ENCODE measurements at regions not wholly inside any gene's neighbourhood (a gene's known extent, or its start where the extent isn't known, plus 50 kb on each side); places are given as distances from the start of the nearest gene placed in this dataset.

DNA sequence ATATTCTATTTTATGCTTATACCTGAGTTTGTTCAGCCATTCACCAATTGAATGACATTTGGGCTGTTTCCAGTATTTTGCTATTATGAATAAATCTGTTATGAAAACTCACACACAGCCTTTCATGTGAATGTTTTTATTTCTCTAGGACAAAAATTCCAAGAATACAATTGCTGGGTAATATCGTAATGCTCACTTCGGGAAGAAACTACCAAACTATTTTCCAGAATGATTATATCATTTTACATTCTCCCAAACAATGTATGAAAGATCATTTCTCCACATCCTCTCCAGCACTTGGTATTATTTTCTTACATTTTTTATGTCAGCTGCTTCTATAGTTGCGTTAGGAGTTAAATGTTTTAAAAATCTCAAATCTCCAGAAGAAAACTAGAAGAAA, 58.3 kb upstream of the LHFPL2 start:
- WGBS, 2 donors, result 61 to 69% methylated on average over 3 of the region's 3 CpGs
- DNase-seq, result no peak
- H3K27ac ChIP-seq, result no peak overlapping the region
- peaks cover 6% of the 10 kb centered on the region for H3K4me1 ChIP-seq
- H3K9me3 ChIP-seq, result no peaks in the 10 kb centered on the region
- no peak for ATAC-seq
- no peak for TF ChIP-seq POLR2A (IDR thresholded peaks at IDR 0.05)
- TF ChIP-seq, protein P1, sequence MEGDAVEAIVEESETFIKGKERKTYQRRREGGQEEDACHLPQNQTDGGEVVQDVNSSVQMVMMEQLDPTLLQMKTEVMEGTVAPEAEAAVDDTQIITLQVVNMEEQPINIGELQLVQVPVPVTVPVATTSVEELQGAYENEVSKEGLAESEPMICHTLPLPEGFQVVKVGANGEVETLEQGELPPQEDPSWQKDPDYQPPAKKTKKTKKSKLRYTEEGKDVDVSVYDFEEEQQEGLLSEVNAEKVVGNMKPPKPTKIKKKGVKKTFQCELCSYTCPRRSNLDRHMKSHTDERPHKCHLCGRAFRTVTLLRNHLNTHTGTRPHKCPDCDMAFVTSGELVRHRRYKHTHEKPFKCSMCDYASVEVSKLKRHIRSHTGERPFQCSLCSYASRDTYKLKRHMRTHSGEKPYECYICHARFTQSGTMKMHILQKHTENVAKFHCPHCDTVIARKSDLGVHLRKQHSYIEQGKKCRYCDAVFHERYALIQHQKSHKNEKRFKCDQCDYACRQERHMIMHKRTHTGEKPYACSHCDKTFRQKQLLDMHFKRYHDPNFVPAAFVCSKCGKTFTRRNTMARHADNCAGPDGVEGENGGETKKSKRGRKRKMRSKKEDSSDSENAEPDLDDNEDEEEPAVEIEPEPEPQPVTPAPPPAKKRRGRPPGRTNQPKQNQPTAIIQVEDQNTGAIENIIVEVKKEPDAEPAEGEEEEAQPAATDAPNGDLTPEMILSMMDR (IDR thresholded peaks at IDR 0.05), result no peak
- no peak overlapping the region for H3K4me3 ChIP-seq
- no peaks in the 10 kb centered on the region for H3K36me3 ChIP-seq (replicated peaks in 1 of 2; ENCODE audit: insufficient read depth in 1 of 2, low read depth in 2 of 2)
- no peaks in the 10 kb centered on the region for H3K27me3 ChIP-seq
- intact Hi-C loops (cut with DNase I), result no loop called here

DNA sequence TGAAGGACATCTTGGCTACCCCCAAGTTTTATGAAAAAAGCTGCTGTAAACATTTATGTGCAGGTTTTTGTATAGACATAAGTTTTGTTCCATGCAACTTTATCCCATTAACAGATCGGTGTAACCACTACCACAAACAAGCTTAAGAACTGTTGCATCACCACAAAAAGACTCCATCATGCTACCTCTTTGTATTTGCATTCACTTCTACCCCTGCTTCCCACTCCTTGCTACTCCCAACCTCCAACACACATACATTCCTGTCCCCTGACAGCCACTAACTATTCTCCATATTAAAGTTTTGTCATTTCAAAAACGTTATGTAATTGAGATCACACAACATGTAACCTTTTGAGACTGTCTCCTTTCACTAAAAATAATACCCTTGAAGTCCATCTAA, 57.8 kb upstream of the LHFPL2 start:
- Histone ChIP-seq H3K36me3 (replicated peaks in 1 of 2; ENCODE audit: insufficient read depth in 1 of 2, low read depth in 2 of 2) (no peaks in the 10 kb centered on the region), H3K27me3 (no peaks in the 10 kb centered on the region), H3K4me3 (no peak overlapping the region), H3K9me3 (no peaks in the 10 kb centered on the region), H3K27ac (no peak overlapping the region), H3K4me1 (peaks cover 11% of the 10 kb centered on the region)
- no peak for TF ChIP-seq POLR2A (IDR thresholded peaks at IDR 0.05)
- TF ChIP-seq, protein P1 (IDR thresholded peaks at IDR 0.05), result no peak
- 59 to 66% methylated on average over 2 of the region's 2 CpGs for WGBS, 2 donors
- DNase-seq, result no peak
- ATAC-seq, result no peak
- intact Hi-C loops (cut with DNase I), result no loop called here

DNA sequence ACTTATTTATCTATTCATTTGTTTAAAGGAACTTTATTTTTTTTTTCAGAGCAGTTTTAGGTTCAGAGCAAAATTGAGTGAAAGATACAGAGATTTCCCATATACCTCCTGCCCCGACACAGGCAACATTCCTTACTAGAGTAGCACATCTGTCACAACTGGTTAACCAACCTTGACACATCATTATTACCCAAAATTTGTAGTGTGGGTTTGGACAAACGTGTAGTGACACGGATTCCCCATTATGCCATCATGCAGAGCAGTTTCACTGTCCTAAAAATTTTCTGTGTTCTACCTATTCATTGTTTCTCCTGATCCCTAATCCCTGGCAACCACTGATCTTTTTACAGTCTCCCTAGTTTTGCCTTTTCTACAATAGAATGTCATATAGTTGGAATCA, 57.3 kb upstream of the LHFPL2 start:
- TF ChIP-seq, protein P1 (IDR thresholded peaks at IDR 0.05), result no peak
- no peak for TF ChIP-seq POLR2A (IDR thresholded peaks at IDR 0.05)
- 87 to 92% methylated on average over 3 of the region's 3 CpGs for WGBS, 2 donors
- intact Hi-C loops (cut with DNase I), result no loop called here

DNA sequence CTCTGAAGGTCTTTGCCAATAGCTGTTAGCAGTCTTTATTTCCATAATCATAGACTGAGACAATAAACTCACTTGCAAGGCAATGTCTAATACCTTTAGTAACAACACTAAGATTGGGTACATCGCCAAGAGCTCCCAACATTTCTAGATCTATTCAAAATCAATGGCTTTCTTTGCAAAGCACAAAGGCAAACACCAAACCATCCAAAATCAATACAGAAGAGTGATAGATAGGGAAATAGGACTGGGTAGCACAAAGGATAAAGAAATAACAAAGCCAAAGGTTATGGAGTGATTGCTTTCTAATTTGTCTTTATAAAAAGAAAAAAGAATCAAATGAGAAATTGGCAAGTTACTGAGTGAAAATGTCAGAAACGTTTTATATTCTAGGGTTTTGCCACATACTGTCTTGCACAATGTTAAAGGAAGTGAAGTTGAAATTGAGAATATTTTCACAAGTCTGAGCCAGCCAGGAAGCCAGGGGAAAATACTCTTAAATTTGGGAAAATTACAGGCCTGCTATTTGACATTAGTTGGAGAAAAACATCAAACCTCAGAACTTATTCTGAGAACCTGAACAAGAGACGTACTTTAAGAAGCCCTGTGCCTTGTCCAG, 53.3 kb upstream of the LHFPL2 start:
- Histone ChIP-seq H3K4me3 (no peak overlapping the region), H3K27ac (no peak overlapping the region), H3K4me1 (peaks cover 11% of the 10 kb centered on the region), H3K27me3 (no peaks in the 10 kb centered on the region), H3K9me3 (no peaks in the 10 kb centered on the region), H3K36me3 (replicated peaks in 1 of 2; ENCODE audit: insufficient read depth in 1 of 2, low read depth in 2 of 2) (no peaks in the 10 kb centered on the region)
- DNase-seq (no peak), ATAC-seq (peak; percentile 47)
- TF ChIP-seq POLR2A (IDR thresholded peaks at IDR 0.05), result no peak
- TF ChIP-seq, protein P1 (IDR thresholded peaks at IDR 0.05), result no peak
- intact Hi-C loops (cut with DNase I), result no loop called here
- WGBS, 2 donors, result 31 to 37% methylated on average over 3 of the region's 3 CpGs

More for the DNA sequence above, 57.3 kb upstream of the LHFPL2 start:
- no peak overlapping the region for H3K27ac ChIP-seq
- H3K9me3 ChIP-seq, result no peaks in the 10 kb centered on the region
- no peak for ATAC-seq
- DNase-seq, result no peak
- no peaks in the 10 kb centered on the region for H3K36me3 ChIP-seq (replicated peaks in 1 of 2; ENCODE audit: insufficient read depth in 1 of 2, low read depth in 2 of 2)
- no peaks in the 10 kb centered on the region for H3K27me3 ChIP-seq
- no peak overlapping the region for H3K4me3 ChIP-seq
- peaks cover 11% of the 10 kb centered on the region for H3K4me1 ChIP-seq

DNA sequence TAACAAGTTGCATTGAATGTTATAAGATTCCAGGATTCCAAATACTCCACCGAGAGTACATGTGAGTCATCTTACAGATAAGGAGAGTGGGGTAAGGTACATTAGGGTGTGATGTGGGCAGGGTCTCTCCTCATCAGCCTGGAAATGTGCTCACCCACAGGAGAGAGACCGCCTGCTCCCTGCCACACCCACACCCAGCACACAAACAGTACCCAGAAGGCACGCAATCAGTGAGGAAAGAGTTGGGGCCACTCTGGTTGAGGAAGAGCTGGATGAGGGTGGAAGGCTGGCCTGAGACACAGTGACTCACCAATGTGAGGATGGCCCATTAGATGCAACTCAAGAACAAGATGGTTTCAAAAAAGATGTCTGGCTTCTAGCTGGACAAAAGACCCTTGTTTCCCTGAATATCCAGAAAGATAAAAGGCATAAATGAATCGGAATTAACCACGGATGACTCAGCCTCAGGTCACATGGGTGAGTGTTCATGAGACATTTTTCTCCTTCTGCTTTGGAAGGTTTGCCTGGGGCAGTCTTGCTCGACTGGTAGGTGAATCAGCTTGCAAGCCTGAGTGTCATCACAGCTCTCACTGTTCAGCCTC, 51.1 kb upstream of the LHFPL2 start:
- WGBS, 2 donors, result 69 to 81% methylated on average over 6 of the region's 6 CpGs
- Histone ChIP-seq H3K27me3 (no peaks in the 10 kb centered on the region), H3K9me3 (no peaks in the 10 kb centered on the region), H3K4me3 (no peak overlapping the region), H3K4me1 (peaks cover 11% of the 10 kb centered on the region), H3K27ac (no peak overlapping the region), H3K36me3 (replicated peaks in 1 of 2; ENCODE audit: insufficient read depth in 1 of 2, low read depth in 2 of 2) (no peaks in the 10 kb centered on the region)
- intact Hi-C loops (cut with DNase I), result no loop called here
- ATAC-seq (no peak), DNase-seq (peak in 1 of 4 donors; percentile 10)
- TF ChIP-seq, protein P1 (IDR thresholded peaks at IDR 0.05), result no peak
- no peak for TF ChIP-seq POLR2A (IDR thresholded peaks at IDR 0.05)
